ENCODE measurements at regions not wholly inside any gene's neighbourhood (a gene's known extent, or its start where the extent isn't known, plus 50 kb on each side); places are given as distances from the start of the nearest gene placed in this dataset.

GRCh38 chr1:87165177-87165576 is 163.5 kb upstream of the LMO4 start:
- DNase-seq = no peak
- ATAC-seq = no peak
- intact Hi-C loops (cut with micrococcal nuclease) = no loop called here

- intact Hi-C loops (cut with micrococcal nuclease) = no loop called here
- ATAC-seq (peak; percentile 53), DNase-seq (no peak)
These were observed 161.4 kb upstream of the LMO4 start for GRCh38 chr1:87167157-87167789.

DNA sequence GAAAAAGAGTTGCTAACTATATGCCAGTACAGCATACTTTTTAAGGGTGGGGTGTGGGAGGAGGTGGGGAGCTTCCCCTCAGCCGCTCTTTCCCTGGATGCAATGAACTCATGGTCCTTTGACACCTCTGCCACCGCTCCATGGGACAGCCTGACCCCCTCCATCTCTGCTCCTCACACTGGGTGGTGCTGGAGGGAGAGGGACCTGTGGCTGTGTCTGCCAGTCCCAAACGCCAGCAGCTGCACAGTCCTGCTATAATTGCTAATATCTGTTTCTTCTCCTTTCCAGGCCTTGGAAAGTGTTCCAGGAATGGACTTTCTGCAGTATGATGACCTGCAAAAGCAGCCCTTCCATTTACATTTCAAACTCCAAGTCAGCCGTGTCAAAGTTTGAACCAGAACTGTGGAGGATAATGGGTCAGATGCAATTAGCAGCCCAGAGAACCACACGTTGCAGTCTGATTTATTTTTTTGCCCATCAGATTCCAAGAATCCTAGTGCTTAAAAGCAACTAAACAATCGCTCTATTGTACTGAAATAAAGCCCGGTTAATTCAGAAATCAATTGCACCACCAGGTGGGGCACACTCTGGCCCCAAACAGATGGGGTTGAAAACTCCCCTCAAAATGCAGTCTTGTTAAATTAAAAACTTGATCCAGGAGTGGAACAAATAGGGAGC is 160.7 kb upstream of the LMO4 start:
- no peak for ATAC-seq
- intact Hi-C loops (cut with micrococcal nuclease) = no loop called here
- DNase-seq = no peak

GRCh38 chr1:87169263-87169910 is 159.3 kb upstream of the LMO4 start:
- ATAC-seq (no peak), DNase-seq (no peak)
- intact Hi-C loops (cut with micrococcal nuclease) = no loop called here

DNA sequence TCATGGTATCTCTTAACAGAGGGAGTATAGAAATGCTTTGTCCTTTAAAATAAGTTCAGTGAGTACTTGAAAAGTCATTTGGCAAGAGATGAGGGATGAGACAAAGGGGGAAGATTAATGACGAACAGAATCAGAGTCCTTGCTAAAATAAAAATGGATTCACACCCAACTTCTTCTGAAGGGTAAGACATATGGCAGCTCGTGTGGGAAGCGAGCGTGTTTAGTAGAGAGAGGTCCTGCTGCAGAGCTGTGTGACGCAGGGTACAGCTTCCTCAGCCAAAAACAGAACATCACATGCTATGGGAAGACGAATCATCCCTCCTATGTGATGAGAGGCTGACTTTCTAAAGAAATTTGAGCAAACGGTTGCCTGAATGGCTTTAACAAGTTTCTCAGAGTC is 158.5 kb upstream of the LMO4 start:
- DNase-seq (no peak), ATAC-seq (no peak)
- intact Hi-C loops (cut with micrococcal nuclease) = no loop called here

DNA sequence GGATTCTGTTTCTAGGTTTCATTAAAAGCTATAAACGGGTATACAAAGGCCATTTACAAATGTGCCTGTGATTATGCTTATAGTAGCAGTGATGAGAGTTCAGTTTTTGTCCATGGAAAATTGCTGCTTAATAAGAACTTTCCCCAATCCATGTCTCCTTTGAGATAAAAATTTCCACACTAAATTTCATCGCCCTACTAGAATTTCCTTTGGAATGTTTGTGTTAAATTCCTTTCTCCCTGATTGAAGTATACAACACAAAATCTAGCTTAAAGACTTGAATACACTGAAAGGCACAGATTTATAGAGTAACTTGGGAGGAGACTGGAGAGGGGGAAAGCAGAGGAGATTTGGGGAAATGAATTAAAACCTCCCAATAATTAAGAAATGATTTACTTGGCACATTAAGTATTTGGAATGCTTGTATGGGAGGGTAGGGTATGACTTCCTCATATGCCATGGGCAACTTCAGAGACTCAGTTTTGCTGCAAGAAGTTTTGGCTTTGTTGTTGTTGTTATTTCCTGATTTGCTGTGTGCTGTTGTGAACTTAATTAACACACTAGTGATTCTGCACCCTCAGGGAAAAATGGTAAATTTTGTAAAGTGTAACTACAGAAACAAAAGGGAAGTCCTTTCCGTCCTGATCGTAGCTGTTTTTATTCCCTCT is 157.6 kb upstream of the LMO4 start:
- ATAC-seq (no peak), DNase-seq (no peak)
- intact Hi-C loops (cut with micrococcal nuclease) = no loop called here

DNA sequence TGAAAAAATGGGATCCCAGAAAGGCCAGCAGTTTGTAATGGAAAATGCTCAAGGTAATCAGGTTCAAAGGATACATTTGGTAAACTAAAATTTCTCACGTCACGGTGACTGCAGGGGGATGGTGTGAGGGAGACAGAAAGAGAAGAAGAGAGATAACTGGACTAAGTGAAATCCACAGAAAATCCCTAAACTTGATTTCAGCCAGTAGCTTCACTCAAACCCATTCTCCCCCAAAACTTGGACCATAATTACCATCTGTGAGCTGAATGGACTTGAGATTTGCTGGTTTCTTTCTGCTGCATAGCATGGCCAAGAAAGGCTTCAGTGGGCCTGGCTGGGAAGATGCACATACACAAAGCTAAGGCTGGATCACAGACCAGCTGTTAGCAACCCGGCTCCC is 155.4 kb upstream of the LMO4 start:
- intact Hi-C loops (cut with micrococcal nuclease) = no loop called here

GRCh38 chr1:87174724-87175245 is 153.9 kb upstream of the LMO4 start:
- intact Hi-C loops (cut with micrococcal nuclease) = no loop called here
- no peak for ATAC-seq
- DNase-seq = no peak

More for the DNA sequence above, 155.4 kb upstream of the LMO4 start:
- DNase-seq (no peak), ATAC-seq (no peak)

GRCh38 chr1:87176087-87176486 is 152.6 kb upstream of the LMO4 start:
- DNase-seq (no peak), ATAC-seq (no peak)
- intact Hi-C loops (cut with micrococcal nuclease) = no loop called here

DNA sequence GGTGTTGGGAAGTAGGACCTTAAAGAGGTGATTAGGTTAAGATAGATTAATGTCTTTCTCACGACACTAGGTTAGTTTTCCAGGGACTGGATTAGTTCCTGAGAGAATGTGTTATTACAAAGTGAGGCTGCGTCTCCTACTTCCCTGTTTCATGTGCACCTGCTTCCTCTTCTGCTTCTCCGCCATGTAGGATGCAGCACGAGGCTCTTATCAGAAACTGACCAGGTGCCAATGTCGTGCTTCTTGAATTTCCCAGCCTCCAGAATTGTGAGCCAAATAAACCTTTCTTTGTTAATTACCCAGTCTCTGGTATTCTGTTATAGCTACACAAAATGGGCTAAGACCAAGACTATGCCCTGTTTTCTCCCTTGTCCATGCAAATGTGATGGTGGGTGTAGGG is 152.2 kb upstream of the LMO4 start:
- intact Hi-C loops (cut with micrococcal nuclease) = no loop called here
- no peak for DNase-seq
- ATAC-seq = no peak

- intact Hi-C loops (cut with micrococcal nuclease) = no loop called here
- ATAC-seq (no peak), DNase-seq (no peak)
These were observed 150.2 kb upstream of the LMO4 start for GRCh38 chr1:87178441-87178840.

- intact Hi-C loops (cut with micrococcal nuclease) = no loop called here
- ATAC-seq = no peak
- no peak for DNase-seq
These were observed 149.4 kb upstream of the LMO4 start for GRCh38 chr1:87179076-87179810.

- DNase-seq = no peak
- no peak for ATAC-seq
- intact Hi-C loops (cut with micrococcal nuclease) = no loop called here
These were observed 148.7 kb upstream of the LMO4 start for GRCh38 chr1:87179851-87180519.

DNA sequence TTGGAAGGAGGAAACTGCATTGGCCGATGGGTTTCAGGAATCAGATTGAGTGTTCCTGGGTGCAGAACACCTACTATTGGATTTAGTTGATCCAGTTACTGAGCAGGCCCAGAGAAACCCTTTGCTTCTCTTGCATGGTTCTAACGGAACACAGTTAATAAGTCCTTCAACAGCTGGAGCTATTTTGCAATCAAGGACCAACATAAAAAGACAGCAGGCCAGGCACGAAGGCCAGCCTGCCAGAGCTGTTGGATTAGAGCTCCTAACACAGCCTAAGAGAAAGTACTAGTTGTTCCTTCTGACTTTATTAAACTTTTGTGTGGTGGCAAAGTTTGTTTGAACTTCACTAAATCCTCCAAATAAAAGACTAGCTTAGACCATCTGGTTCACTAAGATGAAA is 148.0 kb upstream of the LMO4 start:
- DNase-seq (peak; percentile 65), ATAC-seq (peak; percentile 98)
- intact Hi-C loops (cut with micrococcal nuclease) = no loop called here

- intact Hi-C loops (cut with micrococcal nuclease) = no loop called here
- DNase-seq (no peak), ATAC-seq (no peak)
These were observed 146.1 kb upstream of the LMO4 start for GRCh38 chr1:87182611-87183010.

- ATAC-seq (no peak), DNase-seq (no peak)
- intact Hi-C loops (cut with micrococcal nuclease) = no loop called here
These were observed 143.6 kb upstream of the LMO4 start for GRCh38 chr1:87185077-87185476.

- no peak for DNase-seq
- no peak for ATAC-seq
- intact Hi-C loops (cut with micrococcal nuclease) = no loop called here
These were observed 142.3 kb upstream of the LMO4 start for GRCh38 chr1:87186346-87186745.

DNA sequence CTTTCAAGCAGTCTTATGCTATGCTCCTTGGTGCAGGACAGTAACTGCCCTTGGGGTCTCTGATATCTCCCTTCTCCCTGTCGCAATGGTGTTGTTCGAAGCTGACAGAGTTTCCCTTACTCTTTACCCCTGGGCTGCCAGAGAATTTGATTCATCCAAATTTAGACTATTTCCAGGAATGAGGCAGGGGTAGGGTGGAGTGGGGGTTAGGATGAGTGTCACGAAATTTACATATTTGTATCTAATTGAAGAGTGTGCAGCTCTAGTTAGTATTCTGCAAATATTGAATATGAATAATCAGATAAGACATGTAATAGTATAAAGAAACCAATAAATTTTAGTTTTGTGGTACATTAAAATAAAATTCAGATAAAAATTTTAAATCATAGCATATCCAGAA is 140.0 kb upstream of the LMO4 start:
- ATAC-seq (no peak), DNase-seq (no peak)
- intact Hi-C loops (cut with micrococcal nuclease) = no loop called here

DNA sequence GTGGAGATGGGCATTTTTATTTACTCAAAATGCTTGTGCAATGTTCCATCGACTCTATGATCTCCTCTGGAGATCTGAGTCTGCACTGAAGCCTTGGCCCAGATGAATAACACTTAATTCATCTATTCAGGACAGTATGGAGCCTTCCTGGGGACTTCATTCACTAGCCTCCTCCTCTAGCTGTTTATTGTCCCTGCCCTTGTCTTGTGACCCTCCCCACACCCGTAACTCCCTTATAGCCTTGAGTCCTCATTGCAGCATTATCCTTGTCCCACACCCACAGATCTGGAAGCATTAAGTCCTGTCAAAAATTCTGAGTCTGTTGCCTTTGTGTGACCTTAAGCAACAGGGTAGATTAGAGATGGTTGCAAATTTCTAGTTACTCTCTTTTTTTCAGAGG is 138.3 kb upstream of the LMO4 start:
- DNase-seq (no peak), ATAC-seq (no peak)
- intact Hi-C loops (cut with micrococcal nuclease) = no loop called here
